ENCODE measurements at regions not wholly inside any gene's neighbourhood (a gene's known extent, or its start where the extent isn't known, plus 50 kb on each side); places are given as distances from the start of the nearest gene placed in this dataset.

DNA sequence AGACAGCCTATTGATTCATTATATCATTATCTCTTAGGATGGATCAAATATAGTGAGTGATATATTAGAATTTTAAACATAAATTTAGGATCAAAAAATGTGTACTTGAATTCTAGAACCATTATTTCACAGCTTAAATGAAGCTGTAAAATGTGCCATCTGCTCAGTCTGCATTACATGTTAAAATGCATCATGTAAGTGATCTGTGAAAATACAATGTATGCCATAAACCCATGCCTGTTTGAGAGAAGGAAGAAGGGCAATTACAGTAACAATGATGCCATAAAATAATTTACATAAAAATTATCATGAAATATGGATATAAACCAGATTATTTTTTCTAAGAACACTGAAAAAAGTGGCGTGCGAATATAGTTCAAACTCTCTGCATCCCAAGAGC is 1066.0 kb upstream of the ADGRL4 start:
- TF ChIP-seq, protein P1, sequence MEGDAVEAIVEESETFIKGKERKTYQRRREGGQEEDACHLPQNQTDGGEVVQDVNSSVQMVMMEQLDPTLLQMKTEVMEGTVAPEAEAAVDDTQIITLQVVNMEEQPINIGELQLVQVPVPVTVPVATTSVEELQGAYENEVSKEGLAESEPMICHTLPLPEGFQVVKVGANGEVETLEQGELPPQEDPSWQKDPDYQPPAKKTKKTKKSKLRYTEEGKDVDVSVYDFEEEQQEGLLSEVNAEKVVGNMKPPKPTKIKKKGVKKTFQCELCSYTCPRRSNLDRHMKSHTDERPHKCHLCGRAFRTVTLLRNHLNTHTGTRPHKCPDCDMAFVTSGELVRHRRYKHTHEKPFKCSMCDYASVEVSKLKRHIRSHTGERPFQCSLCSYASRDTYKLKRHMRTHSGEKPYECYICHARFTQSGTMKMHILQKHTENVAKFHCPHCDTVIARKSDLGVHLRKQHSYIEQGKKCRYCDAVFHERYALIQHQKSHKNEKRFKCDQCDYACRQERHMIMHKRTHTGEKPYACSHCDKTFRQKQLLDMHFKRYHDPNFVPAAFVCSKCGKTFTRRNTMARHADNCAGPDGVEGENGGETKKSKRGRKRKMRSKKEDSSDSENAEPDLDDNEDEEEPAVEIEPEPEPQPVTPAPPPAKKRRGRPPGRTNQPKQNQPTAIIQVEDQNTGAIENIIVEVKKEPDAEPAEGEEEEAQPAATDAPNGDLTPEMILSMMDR (IDR thresholded peaks at IDR 0.05) = no peak
- no peak for TF ChIP-seq POLR2A (IDR thresholded peaks at IDR 0.05)

All from prostate gland (tissue), 2 donors.